Bronchial epithelial cell (primary cell): ENCODE measurements at regions not wholly inside any gene's neighbourhood (a gene's known extent, or its start where the extent isn't known, plus 50 kb on each side); places are given as distances from the start of the nearest gene placed in this dataset.

Experiments used
- DNase-seq: peaks from one replicate; pipeline ENCODE4 v3.0.0-alpha.2; 2010; ENCODE audit warnings: low read depth
- FAIRE-seq: peaks from 2 replicates; lab custom pipeline; 2011; peaks lifted over from hg19 to GRCh38; lab: Jason Lieb, UNC
- H3K27me3 ChIP-seq: 2 replicates; pipeline ENCODE4 v1.5.1; 2011; ENCODE audit warnings: low read length; ENCODE audit not compliant: control insufficient read depth, insufficient read depth
- H3K36me3 ChIP-seq: 2 replicates; pipeline ENCODE4 v1.5.1; 2011; ENCODE audit warnings: low read length; ENCODE audit not compliant: control insufficient read depth, insufficient read depth
- H3K4me3 ChIP-seq: 2 replicates; pipeline ENCODE4 v1.5.1; 2011; ENCODE audit warnings: mild to moderate bottlenecking, low read depth, low read length, control low read depth
- CTCF ChIP-seq: IDR thresholded peaks from 2 replicates; pipeline ENCODE4 v1.5.1; 2011; ENCODE audit warnings: mild to moderate bottlenecking, moderate library complexity, low read length, control low read depth, inconsistent platforms; ENCODE audit not compliant: insufficient read depth, severe bottlenecking

- FAIRE-seq, result no peak
- no peak overlapping the region for H3K4me3 ChIP-seq
- TF ChIP-seq CTCF, result no peak
Measured at GRCh38 chr4:28558895-28559294, 1698.3 kb downstream of the STIM2 start.

GRCh38 chr4:28562913-28563312 is 1702.3 kb downstream of the STIM2 start:
- Histone ChIP-seq H3K4me3 (no peak overlapping the region), H3K27me3 (no peaks in the 10 kb centered on the region), H3K36me3 (no peaks in the 10 kb centered on the region)
- TF ChIP-seq CTCF, result no peak
- FAIRE-seq (no peak), DNase-seq (peak; percentile 42)

More at GRCh38 chr4:28558895-28559294, 1698.3 kb downstream of the STIM2 start:
- DNase-seq, result no peak
- no peaks in the 10 kb centered on the region for H3K36me3 ChIP-seq
- no peaks in the 10 kb centered on the region for H3K27me3 ChIP-seq

GRCh38 chr4:28565396-28565795 is 1704.8 kb downstream of the STIM2 start:
- Histone ChIP-seq H3K4me3 (no peak overlapping the region), H3K36me3 (no peaks in the 10 kb centered on the region), H3K27me3 (no peaks in the 10 kb centered on the region)
- no peak for FAIRE-seq
- TF ChIP-seq CTCF, result no peak
- DNase-seq, result no peak

GRCh38 chr4:28600958-28601357 is 1740.3 kb downstream of the STIM2 start:
- no peak for FAIRE-seq
- Histone ChIP-seq H3K27me3 (no peaks in the 10 kb centered on the region), H3K4me3 (no peak overlapping the region), H3K36me3 (no peaks in the 10 kb centered on the region)
- no peak for DNase-seq
- TF ChIP-seq CTCF, result no peak

- FAIRE-seq, result no peak
- Histone ChIP-seq H3K36me3 (no peaks in the 10 kb centered on the region), H3K27me3 (no peaks in the 10 kb centered on the region), H3K4me3 (no peak overlapping the region)
- peak; percentile 17 for DNase-seq
- no peak for TF ChIP-seq CTCF
Measured at GRCh38 chr4:28621591-28621990, 1761.0 kb downstream of the STIM2 start.

GRCh38 chr4:28636971-28637370 is 1776.3 kb downstream of the STIM2 start:
- H3K36me3 ChIP-seq, result no peaks in the 10 kb centered on the region
- H3K27me3 ChIP-seq, result no peaks in the 10 kb centered on the region
- no peak overlapping the region for H3K4me3 ChIP-seq
- DNase-seq (no peak), FAIRE-seq (no peak)
- TF ChIP-seq CTCF, result no peak
